Neuronal stem cell (in vitro differentiated cells): ENCODE measurements at regions not wholly inside any gene's neighbourhood (a gene's known extent, or its start where the extent isn't known, plus 50 kb on each side); places are given as distances from the start of the nearest gene placed in this dataset.

Experiments used
- DNase-seq: peaks from one replicate; pipeline ENCODE4 v3.0.0-alpha.2; 2013; ENCODE audit warnings: low spot score
- H2AFZ ChIP-seq: one replicate; pipeline ENCODE4 v1.6.1; 2013; ENCODE audit warnings: mild to moderate bottlenecking, low read length, inconsistent platforms
- H2AK5ac ChIP-seq: 2 replicates; pipeline ENCODE4 v1.6.1; 2013; ENCODE audit warnings: low read depth, mild to moderate bottlenecking, inconsistent platforms, low read length, moderate library complexity, mixed read lengths
- H2BK120ac ChIP-seq: 2 replicates; pipeline ENCODE4 v1.6.1; 2013; ENCODE audit warnings: low read depth, mild to moderate bottlenecking, inconsistent platforms, low read length, moderate library complexity, mixed read lengths
- H2BK12ac ChIP-seq: one replicate; pipeline ENCODE4 v1.6.1; 2013; ENCODE audit warnings: low read length, inconsistent platforms
- H2BK15ac ChIP-seq: 2 replicates; pipeline ENCODE4 v1.6.1; 2013; ENCODE audit warnings: mild to moderate bottlenecking, low read length, inconsistent platforms, mixed read lengths
- H2BK5ac ChIP-seq: one replicate; pipeline ENCODE4 v1.6.1; 2013; ENCODE audit warnings: inconsistent platforms, mild to moderate bottlenecking, low read length, moderate library complexity
- H3K14ac ChIP-seq: one replicate; pipeline ENCODE4 v1.6.1; 2013; ENCODE audit warnings: low read length, inconsistent platforms
- H3K18ac ChIP-seq: 2 replicates; pipeline ENCODE4 v1.6.1; 2013; ENCODE audit warnings: low read length, inconsistent platforms
- H3K23ac ChIP-seq: 2 replicates; pipeline ENCODE4 v1.6.1; 2013; ENCODE audit warnings: low read depth, mild to moderate bottlenecking, mixed read lengths, low read length, inconsistent platforms; ENCODE audit not compliant: poor library complexity
- H3K27ac ChIP-seq: replicated peaks from 3 replicates; pipeline ENCODE4 v1.5.1; 2013; ENCODE audit warnings: low read length, inconsistent platforms
- H3K27me3 ChIP-seq, 3 experiments: 2 replicates each; pipeline ENCODE4 v1.6.1; 2013; ENCODE audit warnings: low read length in 3 of 3, mild to moderate bottlenecking in 2 of 3, inconsistent platforms in 1 of 3, low read depth in 1 of 3, mixed read lengths in 1 of 3, moderate library complexity in 1 of 3; ENCODE audit not compliant: control insufficient read depth in 3 of 3, insufficient read depth in 3 of 3
- H3K36me3 ChIP-seq, 2 donors: replicated peaks in 1 of 2; 2 replicates each; pipeline ENCODE4 v1.6.1; 2013; ENCODE audit warnings: low read length in 2 of 2; ENCODE audit not compliant: control insufficient read depth in 2 of 2, insufficient read depth in 2 of 2
- H3K4ac ChIP-seq: 2 replicates; pipeline ENCODE4 v1.6.1; 2013; ENCODE audit warnings: inconsistent platforms, mild to moderate bottlenecking, low read length, moderate library complexity
- H3K4me1 ChIP-seq, 2 donors: 1 replicate in 1 of 2; 2 replicates in 1 of 2; pipeline ENCODE4 v1.6.1; 2013; ENCODE audit warnings: low read length in 2 of 2, low read depth in 1 of 2; ENCODE audit not compliant: control insufficient read depth in 2 of 2, insufficient read depth in 1 of 2
- H3K4me2 ChIP-seq: one replicate; pipeline ENCODE4 v1.6.1; 2013; ENCODE audit warnings: mild to moderate bottlenecking, low read length, inconsistent platforms; ENCODE audit not compliant: insufficient read depth, poor library complexity, severe bottlenecking
- H3K4me3 ChIP-seq, 2 donors: 2 replicates each; pipeline ENCODE4 v1.5.1; 2013; ENCODE audit warnings: low read length in 2 of 2, mild to moderate bottlenecking in 2 of 2, inconsistent platforms in 1 of 2, moderate library complexity in 1 of 2
- H3K79me1 ChIP-seq: one replicate; pipeline ENCODE4 v1.6.1; 2013; ENCODE audit warnings: low read depth, mild to moderate bottlenecking, inconsistent platforms, low read length, moderate library complexity
- H3K9ac ChIP-seq: one replicate; pipeline ENCODE4 v1.6.1; 2013; ENCODE audit warnings: mild to moderate bottlenecking, low read depth, low read length, inconsistent platforms; ENCODE audit not compliant: poor library complexity
- H3K9me3 ChIP-seq, 2 donors: replicated peaks in 1 of 2; 2 replicates each; pipeline versions ENCODE3 to v1.6.1; 2013; ENCODE audit warnings: low read length in 2 of 2, mild to moderate bottlenecking in 2 of 2, inconsistent platforms in 1 of 2, low read depth in 1 of 2, mixed read lengths in 1 of 2, moderate library complexity in 1 of 2; ENCODE audit not compliant: control insufficient read depth in 2 of 2, insufficient read depth in 1 of 2
- H4K8ac ChIP-seq: one replicate; pipeline ENCODE4 v1.6.1; 2013; ENCODE audit warnings: low read depth, mild to moderate bottlenecking, inconsistent platforms, low read length, moderate library complexity
- H4K91ac ChIP-seq: one replicate; pipeline ENCODE4 v1.6.1; 2013; ENCODE audit warnings: low read length, low read depth, mild to moderate bottlenecking, inconsistent platforms; ENCODE audit not compliant: poor library complexity
- WGBS, 2 donors: extraction: QIAGEN DNeasy Blood & Tissue Kit; methylation state at CpG; one replicate each; pipeline ENCODE4 v1.1.7; 2013; ENCODE audit warnings: missing lambda C conversion rate in 2 of 2, mixed read lengths in 1 of 2; ENCODE audit not compliant: insufficient read length in 2 of 2, insufficient replicate concordance in 1 of 2; ENCODE audit errors: extremely low coverage in 2 of 2; 5-methylcytosine and 5-hydroxymethylcytosine counted together

GRCh38 chr5:6117212-6117611 is 261.1 kb downstream of the MED10 start:
- no peak for DNase-seq
- Histone ChIP-seq H3K4ac (no peak overlapping the region), H3K79me1 (no peaks in the 10 kb centered on the region), H3K14ac (no peak overlapping the region), H3K4me3 (no peak overlapping the region), H3K18ac (no peak overlapping the region), H4K8ac (no peak overlapping the region), H3K9ac (no peak overlapping the region), H3K4me2 (no peak overlapping the region), H3K4me1 (no peaks in the 10 kb centered on the region), H3K36me3 (no peaks in the 10 kb centered on the region), H2BK5ac (no peak overlapping the region), H2BK12ac (no peak overlapping the region), H3K27ac (no peak overlapping the region), H4K91ac (no peak overlapping the region), H3K27me3 (no peaks in the 10 kb centered on the region), H2AK5ac (no peak overlapping the region), H2BK120ac (no peak overlapping the region), H3K23ac (no peak overlapping the region), H2AFZ (no peak overlapping the region), H3K9me3 (no peaks in the 10 kb centered on the region), H2BK15ac (no peak overlapping the region)
- no CpG with 5 or more reads among the region's 1 CpG for WGBS, 2 donors

DNA sequence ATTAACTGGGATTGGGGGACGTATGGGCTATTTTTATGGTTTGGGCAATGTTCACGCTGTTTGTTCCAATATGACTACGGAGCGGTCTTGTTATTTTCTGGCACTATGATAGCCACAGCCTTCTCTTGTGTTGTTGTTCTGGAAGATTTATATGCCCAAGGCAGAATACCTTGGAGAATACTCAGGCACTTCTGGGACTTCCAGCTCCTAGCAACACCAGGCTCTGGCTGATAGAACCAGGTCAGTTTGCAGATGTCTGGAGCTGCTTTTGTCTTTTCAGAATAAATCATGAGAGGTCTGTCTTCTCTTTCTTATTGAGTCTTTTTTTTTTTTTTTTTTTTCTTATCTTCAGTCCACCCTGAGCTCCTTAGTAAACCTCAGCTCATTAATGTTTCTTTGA is 262.5 kb downstream of the MED10 start:
- H3K14ac ChIP-seq: no peak overlapping the region
- no peak overlapping the region for H3K4me2 ChIP-seq
- no peaks in the 10 kb centered on the region for H3K79me1 ChIP-seq
- no peaks in the 10 kb centered on the region for H3K9me3 ChIP-seq
- DNase-seq: no peak
- no peak overlapping the region for H3K4ac ChIP-seq
- H3K9ac ChIP-seq: no peak overlapping the region
- H3K4me3 ChIP-seq: no peak overlapping the region
- no peak overlapping the region for H2AK5ac ChIP-seq
- H3K36me3 ChIP-seq: no peaks in the 10 kb centered on the region
- H2BK12ac ChIP-seq: no peak overlapping the region
- H3K27me3 ChIP-seq: no peaks in the 10 kb centered on the region
- no peak overlapping the region for H2BK5ac ChIP-seq
- no peak overlapping the region for H2BK15ac ChIP-seq
- H3K23ac ChIP-seq: no peak overlapping the region
- no peak overlapping the region for H4K8ac ChIP-seq
- no peaks in the 10 kb centered on the region for H3K4me1 ChIP-seq
- no peak overlapping the region for H3K27ac ChIP-seq
- no peak overlapping the region for H2BK120ac ChIP-seq
- no peak overlapping the region for H4K91ac ChIP-seq
- no CpG with 5 or more reads among the region's 4 CpGs for WGBS, 2 donors
- H3K18ac ChIP-seq: no peak overlapping the region
- H2AFZ ChIP-seq: no peak overlapping the region

- H3K9me3 ChIP-seq: no peaks in the 10 kb centered on the region
- H2BK12ac ChIP-seq: no peak overlapping the region
- H4K8ac ChIP-seq: no peak overlapping the region
- peaks cover 0 to 4% of the 10 kb centered on the region in 2 donors for H3K4me1 ChIP-seq
- no peak overlapping the region for H3K4me3 ChIP-seq
- H3K27ac ChIP-seq: no peak overlapping the region
- H2BK15ac ChIP-seq: no peak overlapping the region
- no peak overlapping the region for H3K18ac ChIP-seq
- H3K23ac ChIP-seq: no peak overlapping the region
- no peaks in the 10 kb centered on the region for H3K79me1 ChIP-seq
- H3K14ac ChIP-seq: no peak overlapping the region
- no peak overlapping the region for H3K9ac ChIP-seq
- no peak overlapping the region for H2BK120ac ChIP-seq
- no peak for DNase-seq
- H3K4me2 ChIP-seq: no peak overlapping the region
- no peaks in the 10 kb centered on the region for H3K27me3 ChIP-seq
- no peak overlapping the region for H2AFZ ChIP-seq
- H4K91ac ChIP-seq: no peak overlapping the region
- no peak overlapping the region for H2BK5ac ChIP-seq
- H3K36me3 ChIP-seq: no peaks in the 10 kb centered on the region
- H3K4ac ChIP-seq: no peak overlapping the region
- H2AK5ac ChIP-seq: no peak overlapping the region
These were observed 265.8 kb downstream of the MED10 start for GRCh38 chr5:6112538-6112937.

DNA sequence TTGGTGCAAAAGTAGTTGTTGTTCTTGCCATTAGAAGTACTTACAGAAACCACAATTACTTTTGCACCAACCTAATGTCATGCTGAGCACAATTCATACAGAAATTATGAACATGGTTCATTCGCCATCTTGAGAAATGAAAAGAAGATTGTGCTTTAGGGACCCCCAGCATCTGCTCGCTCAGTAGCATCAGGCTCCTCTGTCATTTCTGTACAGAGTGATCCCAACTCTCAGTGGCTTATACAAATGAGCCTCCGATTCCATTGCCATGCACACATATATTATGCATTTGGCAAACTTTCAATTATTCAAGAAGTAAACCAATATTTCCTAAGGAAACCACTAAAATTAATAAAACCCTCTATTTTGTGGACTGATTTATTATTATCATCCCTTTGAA is 266.2 kb downstream of the MED10 start:
- Histone ChIP-seq H4K8ac (no peak overlapping the region), H3K4me1 (peaks cover 0 to 5% of the 10 kb centered on the region in 2 donors), H3K4me3 (no peak overlapping the region), H3K4me2 (no peak overlapping the region), H3K27me3 (no peaks in the 10 kb centered on the region), H2AK5ac (no peak overlapping the region), H2BK12ac (no peak overlapping the region), H3K9ac (no peak overlapping the region), H3K79me1 (no peaks in the 10 kb centered on the region), H3K18ac (no peak overlapping the region), H3K23ac (no peak overlapping the region), H2BK15ac (no peak overlapping the region), H3K27ac (no peak overlapping the region), H3K14ac (no peak overlapping the region), H2BK120ac (no peak overlapping the region), H2BK5ac (no peak overlapping the region), H2AFZ (no peak overlapping the region), H3K4ac (no peak overlapping the region), H3K36me3 (no peaks in the 10 kb centered on the region), H3K9me3 (no peaks in the 10 kb centered on the region), H4K91ac (no peak overlapping the region)
- no CpG with 5 or more reads among the region's 3 CpGs for WGBS, 2 donors
- no peak for DNase-seq
